Epithelial cell of proximal tubule (primary cell): ENCODE measurements at regions not wholly inside any gene's neighbourhood (a gene's known extent, or its start where the extent isn't known, plus 50 kb on each side); places are given as distances from the start of the nearest gene placed in this dataset.

ENCODE experiments used
- DNase-seq: peaks from one replicate; pipeline ENCODE4 v3.0.0-alpha.2; 2011; ENCODE audit warnings: low read depth
- H3K4me3 ChIP-seq: 2 replicates; pipeline ENCODE4 v1.5.1; 2011; ENCODE audit warnings: low read depth, mild to moderate bottlenecking, low read length
- CTCF ChIP-seq: conservative IDR thresholded peaks from 2 replicates; pipeline ENCODE4 v1.5.1; 2012; ENCODE audit warnings: low read depth, mild to moderate bottlenecking, low read length

- no peak overlapping the region for H3K4me3 ChIP-seq
- DNase-seq: no peak
- no peak for TF ChIP-seq CTCF
These were observed 134.2 kb upstream of the SPRED2 start for GRCh38 chr2:65566617-65567016.

- no peak overlapping the region for H3K4me3 ChIP-seq
- no peak for TF ChIP-seq CTCF
- no peak for DNase-seq
These were observed 133.3 kb upstream of the SPRED2 start for GRCh38 chr2:65565681-65566080.

GRCh38 chr2:65564299-65564698 lies 131.9 kb upstream of the SPRED2 start:
- no peak overlapping the region for H3K4me3 ChIP-seq
- TF ChIP-seq CTCF: no peak
- no peak for DNase-seq

- H3K4me3 ChIP-seq: no peak overlapping the region
- no peak for DNase-seq
- TF ChIP-seq CTCF: no peak
These were observed 130.5 kb upstream of the SPRED2 start for GRCh38 chr2:65562890-65563289.

GRCh38 chr2:65558743-65559142 lies 126.3 kb upstream of the SPRED2 start:
- no peak overlapping the region for H3K4me3 ChIP-seq
- no peak for TF ChIP-seq CTCF
- DNase-seq: no peak

GRCh38 chr2:65557616-65558573 lies 125.5 kb upstream of the SPRED2 start:
- no peak for TF ChIP-seq CTCF
- no peak overlapping the region for H3K4me3 ChIP-seq
- DNase-seq: no peak
